Heart left ventricle (tissue), 13 donors: ENCODE measurements at regions not wholly inside any gene's neighbourhood (a gene's known extent, or its start where the extent isn't known, plus 50 kb on each side); places are given as distances from the start of the nearest gene placed in this dataset.

Experiments used
- CTCF ChIP-seq, 12 donors: fragments of 200-600 bp; sonication (generic) in 4 of 12; IDR thresholded peaks; one replicate each; pipeline versions ENCODE4 v1.5.0 to v1.8.0; 2018 to 2022; ENCODE audit warnings: antibody characterized with exemption in 12 of 12, mild to moderate bottlenecking in 5 of 12
- POLR2A ChIP-seq, 2 donors: fragments of 450-650 bp; IDR thresholded peaks; one replicate each; pipeline ENCODE4 v1.6.1; 2017; ENCODE audit warnings: antibody characterized with exemption in 2 of 2, mild to moderate bottlenecking in 2 of 2, moderate library complexity in 2 of 2
- donor health status: ischemic (EF 13 %, LVEDD 7.1; RV severe dilation, severe dysfunction).
- donor health status: DM: no; HTN: yes; CAD: no.
- donor health status: DM: no; HTN: no; CAD: no.
- donor health status: ischemic (EF 25% LVEDD 6.9; RV normal size, moderate dysfunction).
- donor health status: ischemic (EF 25% LVEDD 5.7; RV mildly dilated, moderate dysfunction).
- donor health status: ischemic (EF 35%, LVEDD 5.7; RV mildly dilated, moderate dysfunction).
- donor health status: nonischemic (EF 11% LVEDD 7.7; RV severe dilation, severe dysfunction).
- donor health status: DM: yes; HTN: yes; CAD: no.
- donor health status: PGD.
- donor health status: ischemic (EF 29% LVEDD 5.4; RV normal size, mild dysfunction).
- donor health status: nonischemic (EF 23%, LVEDD 6.1; RV moderate dilation, normal function).

- no peak for TF ChIP-seq CTCF (IDR thresholded peaks at IDR 0.05)
- TF ChIP-seq POLR2A (IDR thresholded peaks at IDR 0.05) = no peak
These were observed 675.7 kb upstream of the NRXN1 start for GRCh38 chr2:51707625-51708024.
